ENCODE measurements at regions not wholly inside any gene's neighbourhood (a gene's known extent, or its start where the extent isn't known, plus 50 kb on each side); places are given as distances from the start of the nearest gene placed in this dataset.

GRCh38 chr11:11163669-11164333, 189.2 kb downstream of the CSNK2A3 start:
- ATAC-seq (ENCODE audit: low read depth) (no peak), DNase-seq (ENCODE audit: low spot score) (no peak)
- Histone ChIP-seq H3K36me3 (ENCODE audit: low read depth) (no peaks in the 10 kb centered on the region), H3K4me3 (ENCODE audit: severe bottlenecking) (no peak overlapping the region), H3K27ac (ENCODE audit: poor library complexity, severe bottlenecking) (no peak overlapping the region), H3K4me1 (ENCODE audit: insufficient read depth, poor library complexity, severe bottlenecking) (no peaks in the 10 kb centered on the region), H3K9me3 (ENCODE audit: severe bottlenecking) (no peaks in the 10 kb centered on the region), H3K27me3 (ENCODE audit: insufficient read depth, poor library complexity, severe bottlenecking) (peaks cover 3% of the 10 kb centered on the region)
- no peak for TF ChIP-seq CTCF (IDR thresholded peaks at IDR 0.05; ENCODE audit: poor library complexity, severe bottlenecking)

GRCh38 chr11:11163236-11163635, 189.8 kb downstream of the CSNK2A3 start:
- DNase-seq (ENCODE audit: low spot score) (no peak), ATAC-seq (ENCODE audit: low read depth) (0 out of 3 replicates have a peak, but pooled peaks have one; percentile 38)
- TF ChIP-seq CTCF (IDR thresholded peaks at IDR 0.05; ENCODE audit: poor library complexity, severe bottlenecking): no peak
- Histone ChIP-seq H3K27ac (ENCODE audit: poor library complexity, severe bottlenecking) (no peak overlapping the region), H3K36me3 (ENCODE audit: low read depth) (no peaks in the 10 kb centered on the region), H3K4me1 (ENCODE audit: insufficient read depth, poor library complexity, severe bottlenecking) (no peaks in the 10 kb centered on the region), H3K4me3 (ENCODE audit: severe bottlenecking) (no peak overlapping the region), H3K27me3 (ENCODE audit: insufficient read depth, poor library complexity, severe bottlenecking) (peaks cover 3% of the 10 kb centered on the region), H3K9me3 (ENCODE audit: severe bottlenecking) (no peaks in the 10 kb centered on the region)

- DNase-seq (ENCODE audit: low spot score): no peak
Observed at GRCh38 chr11:11157185-11157584, 195.9 kb downstream of the CSNK2A3 start.

GRCh38 chr11:11155962-11156815, 196.9 kb downstream of the CSNK2A3 start:
- ATAC-seq (ENCODE audit: low read depth): no peak
- no peak overlapping the region for H3K4me3 ChIP-seq (ENCODE audit: severe bottlenecking)

More at GRCh38 chr11:11157185-11157584, 195.9 kb downstream of the CSNK2A3 start:
- no peaks in the 10 kb centered on the region for H3K9me3 ChIP-seq (ENCODE audit: severe bottlenecking)
- TF ChIP-seq CTCF (IDR thresholded peaks at IDR 0.05; ENCODE audit: poor library complexity, severe bottlenecking): peak; percentile 43
- H3K36me3 ChIP-seq (ENCODE audit: low read depth): no peaks in the 10 kb centered on the region
- no peak overlapping the region for H3K27ac ChIP-seq (ENCODE audit: poor library complexity, severe bottlenecking)
- H3K27me3 ChIP-seq (ENCODE audit: insufficient read depth, poor library complexity, severe bottlenecking): no peaks in the 10 kb centered on the region
- no peak; the same call in 2 of the 3 replicates for ATAC-seq (ENCODE audit: low read depth)
- H3K4me1 ChIP-seq (ENCODE audit: insufficient read depth, poor library complexity, severe bottlenecking): no peaks in the 10 kb centered on the region
- no peak overlapping the region for H3K4me3 ChIP-seq (ENCODE audit: severe bottlenecking)

More at GRCh38 chr11:11155962-11156815, 196.9 kb downstream of the CSNK2A3 start:
- TF ChIP-seq CTCF (IDR thresholded peaks at IDR 0.05; ENCODE audit: poor library complexity, severe bottlenecking): peak; percentile 16
- Histone ChIP-seq H3K27ac (ENCODE audit: poor library complexity, severe bottlenecking) (no peak overlapping the region), H3K9me3 (ENCODE audit: severe bottlenecking) (no peaks in the 10 kb centered on the region), H3K4me1 (ENCODE audit: insufficient read depth, poor library complexity, severe bottlenecking) (no peaks in the 10 kb centered on the region), H3K27me3 (ENCODE audit: insufficient read depth, poor library complexity, severe bottlenecking) (no peaks in the 10 kb centered on the region), H3K36me3 (ENCODE audit: low read depth) (no peaks in the 10 kb centered on the region)
- no peak for DNase-seq (ENCODE audit: low spot score)
